ENCODE measurements at regions not wholly inside any gene's neighbourhood (a gene's known extent, or its start where the extent isn't known, plus 50 kb on each side); places are given as distances from the start of the nearest gene placed in this dataset.

GRCh38 chr14:98606041-98606640 is 665.9 kb downstream of the BCL11B start:
- Histone ChIP-seq H3K9me3 (ENCODE audit: control insufficient read depth in 4 of 4, insufficient read depth in 3 of 4, low read length in 3 of 4) (no peaks in the 10 kb centered on the region), H3K27me3 (ENCODE audit: control insufficient read depth in 3 of 3, insufficient read depth in 3 of 3, low read length in 2 of 3) (no peaks in the 10 kb centered on the region), H3K36me3 (ENCODE audit: control insufficient read depth in 4 of 4, insufficient read depth in 4 of 4, low read length in 4 of 4) (no peaks in the 10 kb centered on the region), H3K4me1 (ENCODE audit: control insufficient read depth in 5 of 5, insufficient read depth in 5 of 5, low read length in 5 of 5) (no peaks in the 10 kb centered on the region), H3K9ac (ENCODE audit: insufficient read depth in 1 of 2, low read length in 2 of 2) (no peak overlapping the region), H3K4me3 (no peak overlapping the region), H3K27ac (ENCODE audit: low read depth in 1 of 2, low read length in 1 of 2) (no peak overlapping the region)
- DNase-seq (no peak), ATAC-seq (ENCODE audit: insufficient read depth, low FRiP score) (no peak)
- TF ChIP-seq CTCF (IDR thresholded peaks at IDR 0.05; ENCODE audit: control extremely low read depth, extremely low read depth), result no peak
- 54 to 62% methylated on average over 8 of the region's 8 CpGs for whole genome bisulfite sequencing, 2 donors

GRCh38 chr14:98606816-98607215 is 665.2 kb downstream of the BCL11B start:
- 80 to 84% methylated on average over 4 of the region's 4 CpGs for WGBS, 2 donors
- H3K27ac ChIP-seq (ENCODE audit: low read depth in 1 of 2, low read length in 1 of 2), result no peak overlapping the region
- H3K9me3 ChIP-seq (ENCODE audit: control insufficient read depth in 4 of 4, insufficient read depth in 3 of 4, low read length in 3 of 4), result no peaks in the 10 kb centered on the region
- ATAC-seq (ENCODE audit: insufficient read depth, low FRiP score) (no peak), DNase-seq (no peak)
- no peak overlapping the region for H3K4me3 ChIP-seq
- H3K9ac ChIP-seq (ENCODE audit: insufficient read depth in 1 of 2, low read length in 2 of 2), result no peak overlapping the region
- no peaks in the 10 kb centered on the region for H3K27me3 ChIP-seq (ENCODE audit: control insufficient read depth in 3 of 3, insufficient read depth in 3 of 3, low read length in 2 of 3)
- H3K36me3 ChIP-seq (ENCODE audit: control insufficient read depth in 4 of 4, insufficient read depth in 4 of 4, low read length in 4 of 4), result no peaks in the 10 kb centered on the region
- no peaks in the 10 kb centered on the region for H3K4me1 ChIP-seq (ENCODE audit: control insufficient read depth in 5 of 5, insufficient read depth in 5 of 5, low read length in 5 of 5)
- TF ChIP-seq CTCF (IDR thresholded peaks at IDR 0.05; ENCODE audit: control extremely low read depth, extremely low read depth), result no peak

- Histone ChIP-seq H3K4me3 (no peak overlapping the region), H3K4me1 (ENCODE audit: control insufficient read depth in 5 of 5, insufficient read depth in 5 of 5, low read length in 5 of 5) (no peaks in the 10 kb centered on the region), H3K9me3 (ENCODE audit: control insufficient read depth in 4 of 4, insufficient read depth in 3 of 4, low read length in 3 of 4) (no peaks in the 10 kb centered on the region), H3K27ac (ENCODE audit: low read depth in 1 of 2, low read length in 1 of 2) (no peak overlapping the region), H3K9ac (ENCODE audit: insufficient read depth in 1 of 2, low read length in 2 of 2) (no peak overlapping the region), H3K36me3 (ENCODE audit: control insufficient read depth in 4 of 4, insufficient read depth in 4 of 4, low read length in 4 of 4) (no peaks in the 10 kb centered on the region), H3K27me3 (ENCODE audit: control insufficient read depth in 3 of 3, insufficient read depth in 3 of 3, low read length in 2 of 3) (no peaks in the 10 kb centered on the region)
- no peak for TF ChIP-seq CTCF (IDR thresholded peaks at IDR 0.05; ENCODE audit: control extremely low read depth, extremely low read depth)
- DNase-seq (no peak), ATAC-seq (ENCODE audit: insufficient read depth, low FRiP score) (no peak)
- WGBS, 2 donors, result 71 to 74% methylated on average over 4 of the region's 4 CpGs
Measured at GRCh38 chr14:98607341-98607910, 664.6 kb downstream of the BCL11B start.

All from lung (tissue), 11 donors.